GM18502 (cell line): ENCODE measurements at regions not wholly inside any gene's neighbourhood (a gene's known extent, or its start where the extent isn't known, plus 50 kb on each side); places are given as distances from the start of the nearest gene placed in this dataset.

Source experiments
- ATAC-seq: cut with Tn5 transposase; IDR thresholded peaks from one replicate; pipeline ENCODE4 v1.9.1; 2021; ENCODE audit warnings: mild to moderate bottlenecking; ENCODE audit not compliant: unreplicated experiment, poor library complexity

- no peak for ATAC-seq
Measured at GRCh38 chr5:33273985-33274384, 166.8 kb upstream of the TARS1 start.

- no peak for ATAC-seq
Measured at GRCh38 chr5:33275391-33275790, 165.4 kb upstream of the TARS1 start.

GRCh38 chr5:33275921-33276627 lies 164.7 kb upstream of the TARS1 start:
- ATAC-seq, result no peak

- no peak for ATAC-seq
Measured at GRCh38 chr5:33276628-33276950, 164.2 kb upstream of the TARS1 start.

GRCh38 chr5:33277061-33277650 lies 163.6 kb upstream of the TARS1 start:
- ATAC-seq, result no peak

- ATAC-seq, result no peak
Measured at GRCh38 chr5:33281431-33281843, 159.3 kb upstream of the TARS1 start.

GRCh38 chr5:33282157-33282556 lies 158.6 kb upstream of the TARS1 start:
- ATAC-seq, result no peak

- ATAC-seq, result no peak
Measured at GRCh38 chr5:33282696-33283095, 158.1 kb upstream of the TARS1 start.

GRCh38 chr5:33283243-33283642 lies 157.5 kb upstream of the TARS1 start:
- ATAC-seq, result no peak

GRCh38 chr5:33284681-33285080 lies 156.1 kb upstream of the TARS1 start:
- no peak for ATAC-seq

GRCh38 chr5:33287242-33287641 lies 153.5 kb upstream of the TARS1 start:
- no peak for ATAC-seq

- ATAC-seq, result no peak
Measured at GRCh38 chr5:33291216-33292000, 149.4 kb upstream of the TARS1 start.

GRCh38 chr5:33297760-33298216 lies 143.0 kb upstream of the TARS1 start:
- no peak for ATAC-seq

- peak; percentile 42 for ATAC-seq
Measured at GRCh38 chr5:33299621-33300208, 141.1 kb upstream of the TARS1 start.

- peak; percentile 80 for ATAC-seq
Measured at GRCh38 chr5:33300209-33300742, 140.5 kb upstream of the TARS1 start.

- ATAC-seq, result no peak
Measured at GRCh38 chr5:33303579-33304095, 137.1 kb upstream of the TARS1 start.

- no peak for ATAC-seq
Measured at GRCh38 chr5:33304601-33305000, 136.2 kb upstream of the TARS1 start.

GRCh38 chr5:33305572-33305971 lies 135.2 kb upstream of the TARS1 start:
- no peak for ATAC-seq

GRCh38 chr5:33306758-33307157 lies 134.0 kb upstream of the TARS1 start:
- no peak for ATAC-seq

- ATAC-seq, result no peak
Measured at GRCh38 chr5:33308586-33308985, 132.2 kb upstream of the TARS1 start.

GRCh38 chr5:33309068-33309467 lies 131.7 kb upstream of the TARS1 start:
- ATAC-seq, result no peak
